GM18861 (cell line): ENCODE measurements at regions not wholly inside any gene's neighbourhood (a gene's known extent, or its start where the extent isn't known, plus 50 kb on each side); places are given as distances from the start of the nearest gene placed in this dataset.

ENCODE experiments used
- ATAC-seq: cut with Tn5 transposase; IDR thresholded peaks from one replicate; pipeline ENCODE4 v1.9.1; 2021; ENCODE audit not compliant: unreplicated experiment

GRCh38 chr2:215522237-215522636 lies 86.4 kb upstream of the FN1 start:
- ATAC-seq = no peak

GRCh38 chr2:215521031-215521430 lies 85.2 kb upstream of the FN1 start:
- ATAC-seq = no peak

GRCh38 chr2:215517391-215517790 lies 81.5 kb upstream of the FN1 start:
- ATAC-seq = no peak

- no peak for ATAC-seq
Observed at GRCh38 chr2:215514516-215514915, 78.6 kb upstream of the FN1 start.

GRCh38 chr2:215511454-215512346 lies 75.8 kb upstream of the FN1 start:
- ATAC-seq = no peak

GRCh38 chr2:215507836-215508235 lies 72.0 kb upstream of the FN1 start:
- ATAC-seq = no peak

GRCh38 chr2:215507136-215507535 lies 71.3 kb upstream of the FN1 start:
- peak; percentile 46 for ATAC-seq

GRCh38 chr2:215506604-215506990 lies 70.7 kb upstream of the FN1 start:
- no peak for ATAC-seq

GRCh38 chr2:215505044-215505786 lies 69.3 kb upstream of the FN1 start:
- no peak for ATAC-seq

GRCh38 chr2:215504547-215504946 lies 68.7 kb upstream of the FN1 start:
- ATAC-seq = no peak

GRCh38 chr2:215503381-215503780 lies 67.5 kb upstream of the FN1 start:
- no peak for ATAC-seq

- ATAC-seq = no peak
Observed at GRCh38 chr2:215500466-215500865, 64.6 kb upstream of the FN1 start.

- ATAC-seq = no peak
Observed at GRCh38 chr2:215499331-215499730, 63.5 kb upstream of the FN1 start.

- ATAC-seq = no peak
Observed at GRCh38 chr2:215498431-215498830, 62.6 kb upstream of the FN1 start.

GRCh38 chr2:215493376-215493775 lies 57.5 kb upstream of the FN1 start:
- no peak for ATAC-seq

- ATAC-seq = no peak
Observed at GRCh38 chr2:215489288-215489848, 53.5 kb upstream of the FN1 start.

GRCh38 chr2:215487002-215487372 lies 51.1 kb upstream of the FN1 start:
- no peak for ATAC-seq

- ATAC-seq = no peak
Observed at GRCh38 chr2:215486291-215487001, 50.6 kb upstream of the FN1 start.
